Esophagus squamous epithelium (tissue), 4 donors: ENCODE measurements at regions not wholly inside any gene's neighbourhood (a gene's known extent, or its start where the extent isn't known, plus 50 kb on each side); places are given as distances from the start of the nearest gene placed in this dataset.

Source experiments
- POLR2A ChIP-seq, 4 donors: fragments of 450-650 bp; IDR thresholded peaks; one replicate each; pipeline ENCODE4 v1.6.1; 2017; ENCODE audit warnings: antibody characterized with exemption in 4 of 4, mild to moderate bottlenecking in 4 of 4, moderate library complexity in 3 of 4
- TF ChIP-seq, protein P1 (sequence below), 6 experiments: fragments of 450-650 bp in 4 of 6; fragments of 200-600 bp in 2 of 6; sonication (generic) in 2 of 6; IDR thresholded peaks; one replicate each; pipeline ENCODE4 v1.5.1; 2016 to 2019; ENCODE audit warnings: antibody characterized with exemption in 6 of 6, mild to moderate bottlenecking in 4 of 6, moderate library complexity in 4 of 6

DNA sequence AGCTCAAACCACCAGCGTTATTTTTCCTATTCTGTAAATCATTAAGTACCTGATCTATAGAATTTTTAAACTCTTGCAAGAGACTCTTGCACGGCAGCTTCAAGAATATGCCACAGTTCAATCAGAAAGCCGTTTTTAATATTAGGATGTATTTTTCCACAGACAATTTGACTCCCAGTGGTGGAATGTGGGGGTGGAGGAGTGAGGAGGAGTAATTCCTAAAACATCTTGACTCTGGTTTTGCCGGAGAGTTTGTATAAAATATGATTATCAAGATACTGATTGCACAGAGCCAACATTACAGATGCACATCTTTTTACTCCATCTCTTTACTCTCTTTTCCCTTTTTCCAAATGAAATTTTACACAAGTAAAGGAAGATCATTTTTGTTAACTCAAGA is 288.3 kb downstream of the ENC1 start:
- TF ChIP-seq, protein P1, sequence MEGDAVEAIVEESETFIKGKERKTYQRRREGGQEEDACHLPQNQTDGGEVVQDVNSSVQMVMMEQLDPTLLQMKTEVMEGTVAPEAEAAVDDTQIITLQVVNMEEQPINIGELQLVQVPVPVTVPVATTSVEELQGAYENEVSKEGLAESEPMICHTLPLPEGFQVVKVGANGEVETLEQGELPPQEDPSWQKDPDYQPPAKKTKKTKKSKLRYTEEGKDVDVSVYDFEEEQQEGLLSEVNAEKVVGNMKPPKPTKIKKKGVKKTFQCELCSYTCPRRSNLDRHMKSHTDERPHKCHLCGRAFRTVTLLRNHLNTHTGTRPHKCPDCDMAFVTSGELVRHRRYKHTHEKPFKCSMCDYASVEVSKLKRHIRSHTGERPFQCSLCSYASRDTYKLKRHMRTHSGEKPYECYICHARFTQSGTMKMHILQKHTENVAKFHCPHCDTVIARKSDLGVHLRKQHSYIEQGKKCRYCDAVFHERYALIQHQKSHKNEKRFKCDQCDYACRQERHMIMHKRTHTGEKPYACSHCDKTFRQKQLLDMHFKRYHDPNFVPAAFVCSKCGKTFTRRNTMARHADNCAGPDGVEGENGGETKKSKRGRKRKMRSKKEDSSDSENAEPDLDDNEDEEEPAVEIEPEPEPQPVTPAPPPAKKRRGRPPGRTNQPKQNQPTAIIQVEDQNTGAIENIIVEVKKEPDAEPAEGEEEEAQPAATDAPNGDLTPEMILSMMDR (IDR thresholded peaks at IDR 0.05), result no peak
- no peak for TF ChIP-seq POLR2A (IDR thresholded peaks at IDR 0.05)
